ENCODE measurements at regions not wholly inside any gene's neighbourhood (a gene's known extent, or its start where the extent isn't known, plus 50 kb on each side); places are given as distances from the start of the nearest gene placed in this dataset.

- DNase-seq = no peak
Observed at GRCh38 chr3:56890448-56891091, 88.8 kb upstream of the ARHGEF3 start.

GRCh38 chr3:56889131-56889530 lies 87.4 kb upstream of the ARHGEF3 start:
- no peak for DNase-seq

GRCh38 chr3:56887402-56888025 lies 85.8 kb upstream of the ARHGEF3 start:
- no peak for DNase-seq

- no peak for DNase-seq
Observed at GRCh38 chr3:56886314-56886713, 84.6 kb upstream of the ARHGEF3 start.

- DNase-seq = no peak
Observed at GRCh38 chr3:56885879-56886278, 84.1 kb upstream of the ARHGEF3 start.

- no peak for DNase-seq
Observed at GRCh38 chr3:56885453-56885852, 83.7 kb upstream of the ARHGEF3 start.

- no peak for DNase-seq
Observed at GRCh38 chr3:56884387-56884786, 82.6 kb upstream of the ARHGEF3 start.

- DNase-seq = no peak
Observed at GRCh38 chr3:56883828-56884227, 82.1 kb upstream of the ARHGEF3 start.

GRCh38 chr3:56882896-56883295 lies 81.1 kb upstream of the ARHGEF3 start:
- no peak for DNase-seq

GRCh38 chr3:56881841-56882240 lies 80.1 kb upstream of the ARHGEF3 start:
- no peak for DNase-seq

- no peak for DNase-seq
Observed at GRCh38 chr3:56880720-56881575, 79.2 kb upstream of the ARHGEF3 start.

GRCh38 chr3:56879436-56880215 lies 77.9 kb upstream of the ARHGEF3 start:
- no peak for DNase-seq

- no peak for DNase-seq
Observed at GRCh38 chr3:56878074-56878473, 76.3 kb upstream of the ARHGEF3 start.

GRCh38 chr3:56876916-56877315 lies 75.2 kb upstream of the ARHGEF3 start:
- DNase-seq = no peak

- DNase-seq = no peak
Observed at GRCh38 chr3:56874269-56874668, 72.5 kb upstream of the ARHGEF3 start.

GRCh38 chr3:56870436-56870835 lies 68.7 kb upstream of the ARHGEF3 start:
- no peak for DNase-seq

- DNase-seq = no peak
Observed at GRCh38 chr3:56869157-56869889, 67.6 kb upstream of the ARHGEF3 start.

- DNase-seq = no peak
Observed at GRCh38 chr3:56868706-56869105, 67.0 kb upstream of the ARHGEF3 start.

- no peak for DNase-seq
Observed at GRCh38 chr3:56867671-56868070, 65.9 kb upstream of the ARHGEF3 start.

- no peak for DNase-seq
Observed at GRCh38 chr3:56864918-56865524, 63.3 kb upstream of the ARHGEF3 start.

GRCh38 chr3:56864090-56864489 lies 62.3 kb upstream of the ARHGEF3 start:
- no peak for DNase-seq
